Thyroid gland (tissue), 4 donors: ENCODE measurements at regions not wholly inside any gene's neighbourhood (a gene's known extent, or its start where the extent isn't known, plus 50 kb on each side); places are given as distances from the start of the nearest gene placed in this dataset.

Experiments
- DNase-seq, 2 donors: peaks; one replicate each; pipeline ENCODE4 v3.0.0-alpha.2; 2019
- H3K27ac ChIP-seq, 3 donors: fragments of 200-600 bp; sonication (generic); 1 replicate in 2 of 3; 2 replicates in 1 of 3; pipeline ENCODE4 v1.5.1; 2016 to 2019; ENCODE audit warnings: mild to moderate bottlenecking in 1 of 3, moderate library complexity in 1 of 3
- H3K27me3 ChIP-seq: fragments of 200-600 bp; sonication (generic); one replicate; pipeline ENCODE4 v1.5.1; 2019
- H3K36me3 ChIP-seq, 2 donors: fragments of 200-600 bp; sonication (generic); one replicate each; pipeline ENCODE4 v1.5.1; 2016 to 2019
- H3K4me1 ChIP-seq, 2 donors: fragments of 200-600 bp; sonication (generic); one replicate each; pipeline ENCODE4 v1.5.1; 2017 to 2019
- H3K4me3 ChIP-seq, 3 donors: fragments of 200-600 bp; sonication (generic); replicated peaks in 1 of 3; 1 replicate in 2 of 3; 2 replicates in 1 of 3; pipeline ENCODE4 v1.5.1; 2016; ENCODE audit warnings: mild to moderate bottlenecking in 1 of 3
- H3K9me3 ChIP-seq: fragments of 200-600 bp; sonication (generic); one replicate; pipeline ENCODE4 v1.5.1; 2017
- POLR2A ChIP-seq, 2 donors: fragments of 450-650 bp; IDR thresholded peaks; one replicate each; pipeline ENCODE4 v1.6.1; 2017; ENCODE audit warnings: antibody characterized with exemption in 2 of 2, mild to moderate bottlenecking in 2 of 2, moderate library complexity in 1 of 2
- WGBS, 2 donors: methylation state at CpG; one replicate each; pipeline ENCODE4 v1.1.5; 2017; 5-methylcytosine and 5-hydroxymethylcytosine counted together
- intact Hi-C: fragments of 100-400 bp; cut with DNase I; formaldehyde crosslinking; loops from one replicate; pipeline ENCODE4 v1.15.1; 2023
- TF ChIP-seq, protein P1 (sequence below), 6 experiments: fragments of 200-600 bp in 3 of 6; fragments of 450-650 bp in 3 of 6; sonication (generic) in 3 of 6; IDR thresholded peaks; one replicate each; pipeline ENCODE4 v1.5.1; 2016 to 2019; ENCODE audit warnings: antibody characterized with exemption in 6 of 6, mild to moderate bottlenecking in 2 of 6, inconsistent platforms in 1 of 6, moderate library complexity in 1 of 6

DNA sequence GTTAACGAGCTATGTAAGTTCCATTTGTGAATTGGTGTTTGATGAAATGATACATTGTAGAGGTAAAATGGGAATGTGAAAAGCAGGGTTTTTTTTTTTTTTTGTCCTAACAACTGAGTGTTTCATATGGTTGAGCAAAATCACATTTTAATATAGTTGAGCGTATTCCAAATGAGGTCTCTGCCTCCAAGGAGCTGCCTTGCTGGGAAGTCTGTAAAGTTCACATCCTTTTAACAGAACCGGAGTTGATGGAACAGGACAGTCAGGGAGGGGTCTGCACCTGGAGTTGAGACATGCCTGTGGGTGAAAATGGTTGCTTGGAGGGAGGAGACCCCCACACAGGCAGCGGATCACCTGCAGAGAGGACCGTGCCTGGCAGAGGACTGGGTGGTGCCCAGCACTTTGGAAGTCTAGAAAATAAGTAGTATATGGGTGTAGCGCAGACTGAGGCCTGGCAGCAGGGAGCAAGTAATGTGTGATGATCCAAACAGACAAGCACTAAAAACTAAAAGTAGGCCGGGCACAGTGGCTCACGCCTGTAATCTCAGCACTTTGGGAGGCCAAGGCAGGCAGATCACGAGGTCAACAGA lies 75.2 kb upstream of the UBAC2 start:
- TF ChIP-seq, protein P1, sequence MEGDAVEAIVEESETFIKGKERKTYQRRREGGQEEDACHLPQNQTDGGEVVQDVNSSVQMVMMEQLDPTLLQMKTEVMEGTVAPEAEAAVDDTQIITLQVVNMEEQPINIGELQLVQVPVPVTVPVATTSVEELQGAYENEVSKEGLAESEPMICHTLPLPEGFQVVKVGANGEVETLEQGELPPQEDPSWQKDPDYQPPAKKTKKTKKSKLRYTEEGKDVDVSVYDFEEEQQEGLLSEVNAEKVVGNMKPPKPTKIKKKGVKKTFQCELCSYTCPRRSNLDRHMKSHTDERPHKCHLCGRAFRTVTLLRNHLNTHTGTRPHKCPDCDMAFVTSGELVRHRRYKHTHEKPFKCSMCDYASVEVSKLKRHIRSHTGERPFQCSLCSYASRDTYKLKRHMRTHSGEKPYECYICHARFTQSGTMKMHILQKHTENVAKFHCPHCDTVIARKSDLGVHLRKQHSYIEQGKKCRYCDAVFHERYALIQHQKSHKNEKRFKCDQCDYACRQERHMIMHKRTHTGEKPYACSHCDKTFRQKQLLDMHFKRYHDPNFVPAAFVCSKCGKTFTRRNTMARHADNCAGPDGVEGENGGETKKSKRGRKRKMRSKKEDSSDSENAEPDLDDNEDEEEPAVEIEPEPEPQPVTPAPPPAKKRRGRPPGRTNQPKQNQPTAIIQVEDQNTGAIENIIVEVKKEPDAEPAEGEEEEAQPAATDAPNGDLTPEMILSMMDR (IDR thresholded peaks at IDR 0.05) = no peak
- TF ChIP-seq POLR2A (IDR thresholded peaks at IDR 0.05) = no peak
- DNase-seq = no peak
- Histone ChIP-seq H3K4me3 (no peak overlapping the region), H3K27me3 (no peaks in the 10 kb centered on the region), H3K4me1 (no peaks in the 10 kb centered on the region), H3K36me3 (no peaks in the 10 kb centered on the region), H3K27ac (no peak overlapping the region), H3K9me3 (no peaks in the 10 kb centered on the region)
- WGBS, 2 donors = 91% methylated on average over 9 of the region's 9 CpGs
- intact Hi-C loops = no loop called here

DNA sequence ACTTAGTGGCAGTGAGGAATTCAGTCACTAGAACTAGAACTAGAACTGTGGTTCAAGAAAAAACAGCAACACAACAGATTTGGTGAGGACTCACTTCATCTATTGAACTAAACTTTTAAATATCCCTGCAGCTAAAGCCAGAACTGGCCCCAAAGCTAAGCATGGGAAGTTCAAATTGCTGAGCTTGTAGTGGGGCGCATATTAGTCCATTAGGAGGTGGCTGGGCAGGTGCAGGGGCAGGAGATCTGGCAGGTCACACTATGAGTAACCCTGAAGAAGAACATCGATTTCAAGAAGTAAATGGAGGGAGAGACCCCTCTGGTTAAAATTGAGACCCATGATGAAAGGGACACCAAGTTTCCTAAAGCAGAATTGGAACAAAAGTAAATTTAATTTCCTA lies 73.8 kb upstream of the UBAC2 start:
- Histone ChIP-seq H3K4me1 (no peaks in the 10 kb centered on the region), H3K9me3 (no peaks in the 10 kb centered on the region), H3K27ac (no peak overlapping the region), H3K4me3 (no peak overlapping the region), H3K36me3 (no peaks in the 10 kb centered on the region), H3K27me3 (no peaks in the 10 kb centered on the region)
- WGBS, 2 donors = 79 to 94% methylated on average over 2 of the region's 2 CpGs
- TF ChIP-seq, protein P1 (IDR thresholded peaks at IDR 0.05) = no peak
- no peak for TF ChIP-seq POLR2A (IDR thresholded peaks at IDR 0.05)
- intact Hi-C loops = no loop called here
- DNase-seq = no peak

DNA sequence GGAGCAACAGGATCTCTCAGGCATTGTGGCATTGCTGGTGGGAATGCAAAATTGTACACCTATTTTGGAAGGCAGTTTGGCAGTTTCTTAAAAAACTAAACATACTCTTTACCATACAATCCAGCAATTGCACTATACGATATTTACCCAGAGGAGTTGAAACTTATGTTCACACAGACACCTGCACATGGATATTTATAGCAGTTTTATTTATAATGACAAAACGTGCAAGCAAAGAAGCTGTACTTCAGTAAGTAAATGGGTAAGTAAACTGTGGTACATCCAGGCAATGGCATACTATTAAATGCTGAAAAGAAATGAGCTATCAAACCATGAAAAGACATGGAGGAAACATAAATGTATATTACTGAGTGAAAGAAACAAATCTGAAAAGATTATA lies 71.6 kb upstream of the UBAC2 start:
- Histone ChIP-seq H3K27ac (no peak overlapping the region), H3K4me3 (no peak overlapping the region), H3K4me1 (peaks cover 5 to 10% of the 10 kb centered on the region in 2 donors), H3K27me3 (no peaks in the 10 kb centered on the region), H3K9me3 (no peaks in the 10 kb centered on the region), H3K36me3 (no peaks in the 10 kb centered on the region)
- TF ChIP-seq, protein P1 (IDR thresholded peaks at IDR 0.05) = no peak
- TF ChIP-seq POLR2A (IDR thresholded peaks at IDR 0.05) = no peak
- no peak for DNase-seq
- 77 to 86% methylated on average over 2 of the region's 2 CpGs for WGBS, 2 donors
- intact Hi-C loops = no loop called here

DNA sequence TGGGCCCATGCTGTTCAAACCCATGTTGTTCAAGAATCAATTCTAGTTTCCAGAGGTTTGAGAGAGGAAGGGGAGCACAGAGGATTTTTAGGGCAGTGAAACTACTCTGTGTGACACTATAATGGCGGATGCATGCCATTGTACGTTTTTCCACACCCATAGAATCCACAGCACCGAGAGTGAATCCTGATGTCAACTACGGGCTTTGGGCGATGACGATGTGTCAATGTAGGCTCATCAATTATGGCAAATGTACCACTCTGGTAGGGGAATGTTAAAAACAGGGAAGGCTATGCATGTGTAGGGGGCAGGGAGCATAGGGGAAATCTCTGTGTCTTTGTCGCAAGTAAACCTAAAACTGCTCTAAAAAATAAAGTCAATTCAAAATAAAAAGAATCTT lies 70.7 kb upstream of the UBAC2 start:
- Histone ChIP-seq H3K27ac (no peak overlapping the region), H3K4me3 (no peak overlapping the region), H3K27me3 (no peaks in the 10 kb centered on the region), H3K9me3 (no peaks in the 10 kb centered on the region), H3K36me3 (no peaks in the 10 kb centered on the region), H3K4me1 (peaks cover 5 to 10% of the 10 kb centered on the region in 2 donors)
- no peak for DNase-seq
- TF ChIP-seq, protein P1 (IDR thresholded peaks at IDR 0.05) = no peak
- no peak for TF ChIP-seq POLR2A (IDR thresholded peaks at IDR 0.05)
- intact Hi-C loops = no loop called here
- 90 to 97% methylated on average over 7 of the region's 7 CpGs for WGBS, 2 donors

DNA sequence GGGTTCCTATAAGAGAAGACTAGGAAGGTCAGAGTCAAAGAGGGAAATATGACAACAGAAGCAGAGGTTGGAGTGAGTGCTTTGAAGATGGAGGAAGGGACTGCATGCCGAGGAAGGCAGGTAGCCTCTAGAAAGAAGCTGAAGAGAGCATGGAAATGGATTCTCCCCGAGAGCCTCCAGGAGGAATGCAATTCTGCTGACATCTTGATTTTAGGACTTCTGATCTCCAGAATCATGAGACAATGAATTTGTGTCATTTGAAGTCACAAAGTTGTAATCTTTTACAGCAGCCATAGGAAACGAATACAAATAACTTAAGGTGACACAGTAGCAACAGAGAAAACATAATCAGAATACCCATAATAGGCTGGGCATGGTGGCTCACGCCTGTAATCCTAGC lies 69.2 kb upstream of the UBAC2 start:
- 94 to 98% methylated on average over 4 of the region's 4 CpGs for WGBS, 2 donors
- TF ChIP-seq, protein P1 (IDR thresholded peaks at IDR 0.05) = no peak
- no peak for TF ChIP-seq POLR2A (IDR thresholded peaks at IDR 0.05)
- peaks cover 5 to 10% of the 10 kb centered on the region in 2 donors for H3K4me1 ChIP-seq
- H3K36me3 ChIP-seq = no peaks in the 10 kb centered on the region
- H3K4me3 ChIP-seq = no peak overlapping the region
- no peak for DNase-seq
- intact Hi-C loops = no loop called here
- no peak overlapping the region for H3K27ac ChIP-seq
- H3K27me3 ChIP-seq = no peaks in the 10 kb centered on the region
- H3K9me3 ChIP-seq = no peaks in the 10 kb centered on the region
